GM19023 (cell line): ENCODE measurements at regions not wholly inside any gene's neighbourhood (a gene's known extent, or its start where the extent isn't known, plus 50 kb on each side); places are given as distances from the start of the nearest gene placed in this dataset.
"Not testable (repeated sequence)": the region's sequence is repeated elsewhere in the genome, so short reads cannot be mapped to it uniquely, and the experiment has no call there.

Source experiments
- ATAC-seq: cut with Tn5 transposase; IDR thresholded peaks from one replicate; pipeline ENCODE4 v1.9.1; 2021; ENCODE audit warnings: mild to moderate bottlenecking, moderate library complexity; ENCODE audit not compliant: unreplicated experiment

DNA sequence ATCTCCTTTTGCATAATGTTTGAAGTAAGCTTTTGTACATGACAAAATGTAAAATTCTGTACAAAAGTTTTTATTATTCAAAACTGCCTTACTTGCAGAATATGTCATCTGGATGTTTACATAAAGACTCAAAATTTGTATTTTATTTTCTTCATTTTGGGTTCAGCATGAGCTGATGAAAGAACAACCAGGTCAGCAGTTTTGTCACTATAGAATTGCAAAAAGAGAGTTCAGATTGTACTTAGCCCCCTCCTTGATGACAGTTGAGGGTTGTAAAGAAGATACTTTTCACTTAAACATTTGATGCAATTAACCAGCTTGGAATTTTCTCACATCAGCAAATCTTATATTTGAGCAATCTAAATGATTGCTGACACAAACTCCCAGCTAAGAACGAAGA lies 669.3 kb downstream of the PLA2G4A start:
- ATAC-seq: no peak

DNA sequence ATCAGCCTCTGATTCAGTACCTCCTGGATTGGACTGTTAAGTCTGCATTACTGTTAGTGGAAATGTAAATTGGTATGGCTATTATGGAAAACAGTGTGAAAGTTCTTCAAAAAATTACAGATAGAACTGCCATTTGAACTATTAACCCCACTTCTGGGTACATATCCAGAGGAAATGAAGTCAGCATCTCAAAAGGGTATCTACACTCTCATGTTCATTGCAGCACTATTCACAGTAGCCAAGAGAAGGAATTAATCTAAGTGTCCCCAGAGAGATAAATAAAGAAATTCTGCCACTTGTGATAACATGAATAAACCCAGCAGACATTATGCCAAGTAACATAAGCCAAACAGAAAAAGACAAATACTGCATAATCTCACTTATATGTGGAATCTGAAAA lies 676.0 kb downstream of the PLA2G4A start:
- no peak for ATAC-seq

DNA sequence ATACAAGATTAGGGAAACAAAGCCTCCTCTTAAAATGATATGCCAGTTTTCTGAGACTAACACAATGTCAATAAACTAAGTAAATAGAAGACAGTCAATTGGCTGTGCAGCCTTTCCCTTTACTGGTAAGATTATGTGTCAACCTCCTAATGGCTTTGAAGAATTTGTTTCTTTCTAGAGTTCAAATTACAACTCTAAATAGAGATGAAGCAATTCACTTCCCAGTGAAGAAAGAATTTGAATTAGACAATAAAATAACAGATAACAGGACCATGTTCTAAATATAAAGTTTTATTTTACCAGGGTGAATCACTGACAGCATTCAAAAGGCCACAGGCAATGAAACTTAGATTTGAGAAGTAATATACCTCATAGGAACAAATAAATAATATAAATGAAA lies 680.3 kb downstream of the PLA2G4A start:
- no peak for ATAC-seq

GRCh38 chr1:187513190-187513589 lies 684.4 kb downstream of the PLA2G4A start:
- ATAC-seq: no peak

DNA sequence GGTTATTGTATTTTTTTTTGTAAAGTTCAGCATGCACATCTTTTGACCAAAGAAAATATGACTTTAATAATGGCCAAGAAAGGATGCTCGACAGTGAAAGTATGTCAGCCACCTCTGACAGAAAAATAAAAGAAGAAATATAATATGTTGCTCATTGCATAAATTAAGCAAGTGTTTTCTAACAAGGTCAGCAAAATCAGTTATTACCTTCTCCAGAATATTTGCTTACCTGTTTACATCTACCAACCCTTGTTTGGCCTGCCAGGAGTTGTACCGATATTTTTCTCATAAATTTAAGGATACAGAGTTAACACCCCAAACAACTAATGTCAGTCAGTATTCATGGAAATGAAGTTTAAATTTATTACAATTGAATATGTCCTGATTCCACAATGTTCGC lies 685.4 kb downstream of the PLA2G4A start:
- no peak for ATAC-seq

DNA sequence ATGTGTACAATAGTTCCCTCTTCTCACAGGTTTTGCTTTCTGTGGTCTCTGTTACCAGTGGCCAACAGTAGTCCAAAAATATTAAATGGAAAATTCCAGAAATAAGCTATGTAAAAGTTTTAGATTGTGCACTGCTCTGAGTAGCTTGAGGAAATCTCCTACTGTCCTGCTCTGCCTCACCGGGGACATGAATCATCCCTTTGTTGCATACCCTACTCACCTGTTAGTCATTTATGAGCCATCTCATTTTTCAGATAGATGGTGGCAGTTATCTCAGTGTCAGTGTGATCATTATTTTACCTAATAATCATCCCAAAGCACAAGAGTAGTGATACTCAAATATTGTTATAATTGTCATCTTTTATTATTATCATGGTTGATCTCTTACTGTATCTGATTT lies 688.1 kb downstream of the PLA2G4A start:
- no peak for ATAC-seq

GRCh38 chr1:187517546-187517945 lies 688.8 kb downstream of the PLA2G4A start:
- no peak for ATAC-seq

GRCh38 chr1:187527346-187527745 lies 698.6 kb downstream of the PLA2G4A start:
- no peak for ATAC-seq

DNA sequence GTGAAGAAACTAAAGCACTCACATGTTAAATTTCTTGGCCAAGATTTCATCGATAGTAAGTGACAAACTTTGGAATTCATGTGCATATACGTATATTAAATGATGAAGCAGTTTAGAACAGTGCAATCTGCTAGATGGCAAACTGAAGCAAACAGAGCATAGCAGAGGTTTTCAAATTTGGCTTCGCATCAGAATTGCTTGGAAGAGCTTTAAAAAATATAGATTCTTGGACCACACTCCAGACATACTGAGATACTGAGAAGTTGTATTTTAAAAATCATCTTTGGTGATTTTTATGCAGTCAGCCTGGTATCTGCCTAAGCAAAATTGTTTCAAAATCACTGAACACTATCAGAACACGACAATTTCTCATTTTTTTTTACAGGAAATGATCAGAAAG lies 709.2 kb downstream of the PLA2G4A start:
- ATAC-seq: no peak

- no peak for ATAC-seq
Measured at GRCh38 chr1:187549540-187549939, 720.8 kb downstream of the PLA2G4A start.

DNA sequence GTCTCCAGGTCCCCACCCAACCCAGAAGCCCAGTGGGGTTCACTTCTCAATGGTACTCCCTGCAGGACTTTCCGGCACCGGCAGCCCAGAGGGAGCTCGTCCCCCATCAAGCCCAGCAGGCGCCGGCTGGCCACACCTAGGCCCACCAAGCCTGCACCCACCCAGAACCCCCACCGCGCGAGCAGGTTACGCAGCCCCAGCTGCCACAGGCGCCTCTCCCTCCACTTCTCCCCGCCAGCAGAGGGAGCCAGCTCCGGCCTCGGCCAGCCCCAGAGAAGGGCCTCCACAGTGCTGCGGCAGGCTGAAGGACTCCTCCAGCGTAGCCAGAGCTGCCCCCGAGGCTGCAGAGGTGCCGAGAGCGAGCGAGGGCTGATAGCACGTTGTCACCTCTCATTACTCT lies 722.3 kb downstream of the PLA2G4A start:
- ATAC-seq: no peak

DNA sequence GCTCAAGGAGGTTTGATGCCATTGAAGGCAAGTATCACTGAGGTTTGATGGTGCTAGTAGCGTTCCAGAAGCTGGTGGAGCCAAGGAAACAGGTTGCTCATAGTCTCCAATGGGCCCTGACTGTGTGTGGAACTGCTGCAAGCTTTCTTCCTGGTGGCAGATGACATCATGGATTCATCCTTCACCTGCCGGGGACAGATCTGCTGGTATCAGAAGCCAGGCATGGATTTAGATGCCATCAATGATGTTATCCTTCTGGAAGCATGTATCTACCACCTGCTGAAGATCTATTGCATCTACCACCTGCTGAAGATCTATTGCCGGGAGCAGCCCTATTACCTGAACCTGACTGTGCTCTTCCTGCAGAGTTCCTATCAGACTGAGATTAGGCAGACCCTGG lies 734.4 kb downstream of the PLA2G4A start:
- no peak for ATAC-seq

GRCh38 chr1:187566354-187566753 lies 737.6 kb downstream of the PLA2G4A start:
- no peak for ATAC-seq

DNA sequence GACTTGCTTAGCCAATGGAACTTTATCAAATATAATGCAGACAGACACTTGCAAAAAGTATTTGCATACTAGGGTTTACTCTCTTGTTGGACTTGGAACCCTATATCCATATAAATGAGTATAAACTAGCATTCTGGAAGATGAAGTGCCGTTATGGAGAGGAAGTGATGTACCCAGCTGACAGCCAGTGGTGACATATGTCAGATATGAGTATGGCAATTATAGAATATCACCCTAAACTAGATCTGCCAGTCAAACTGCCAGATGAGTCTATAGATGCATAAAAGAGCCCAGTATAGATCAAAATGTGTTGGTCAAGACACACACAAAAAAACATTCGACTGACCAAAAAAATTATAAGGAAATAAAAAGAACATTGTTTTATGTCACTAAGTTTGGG lies 739.3 kb downstream of the PLA2G4A start:
- ATAC-seq: no peak

DNA sequence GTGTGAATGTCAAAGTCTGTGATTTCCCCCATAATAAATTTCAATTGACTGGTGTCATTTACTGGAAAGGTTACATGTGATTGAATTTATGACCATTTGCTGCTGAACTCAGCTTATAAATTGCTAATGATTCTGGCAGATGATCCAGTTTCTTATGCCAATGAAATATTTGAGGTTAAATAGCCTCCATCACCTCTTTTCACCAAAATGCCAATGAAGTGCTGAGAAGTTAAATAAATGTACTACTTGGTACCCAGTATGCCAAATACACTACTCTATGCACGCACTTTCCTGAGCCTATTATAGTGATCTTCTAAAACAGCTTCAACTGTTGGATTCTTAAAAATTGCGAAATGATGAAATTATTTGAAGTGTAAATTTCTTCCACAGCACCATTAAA lies 741.4 kb downstream of the PLA2G4A start:
- no peak for ATAC-seq

- ATAC-seq: no peak
Measured at GRCh38 chr1:187577610-187578009, 748.9 kb downstream of the PLA2G4A start.

DNA sequence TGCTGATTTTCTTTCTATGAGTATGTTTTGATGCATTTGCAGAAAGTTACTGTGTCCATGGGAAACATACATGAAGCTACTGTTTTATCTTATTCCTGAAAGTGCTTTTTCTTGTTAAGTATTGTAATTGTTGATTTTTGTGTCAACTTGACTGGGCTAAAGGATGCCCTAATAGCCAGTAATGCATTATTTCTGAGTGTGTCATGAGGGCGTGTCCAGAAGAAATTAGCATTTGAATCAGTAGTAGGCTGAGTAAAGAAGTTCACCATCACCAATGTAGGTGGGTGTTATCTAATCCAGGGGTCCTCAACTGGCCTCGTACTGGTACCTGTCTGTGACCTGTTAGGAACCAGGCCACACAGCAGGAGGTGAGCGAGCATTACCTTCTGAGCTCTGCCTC lies 760.2 kb downstream of the PLA2G4A start:
- ATAC-seq: no peak

- ATAC-seq: no peak
Measured at GRCh38 chr1:187605736-187606135, 777.0 kb downstream of the PLA2G4A start.

DNA sequence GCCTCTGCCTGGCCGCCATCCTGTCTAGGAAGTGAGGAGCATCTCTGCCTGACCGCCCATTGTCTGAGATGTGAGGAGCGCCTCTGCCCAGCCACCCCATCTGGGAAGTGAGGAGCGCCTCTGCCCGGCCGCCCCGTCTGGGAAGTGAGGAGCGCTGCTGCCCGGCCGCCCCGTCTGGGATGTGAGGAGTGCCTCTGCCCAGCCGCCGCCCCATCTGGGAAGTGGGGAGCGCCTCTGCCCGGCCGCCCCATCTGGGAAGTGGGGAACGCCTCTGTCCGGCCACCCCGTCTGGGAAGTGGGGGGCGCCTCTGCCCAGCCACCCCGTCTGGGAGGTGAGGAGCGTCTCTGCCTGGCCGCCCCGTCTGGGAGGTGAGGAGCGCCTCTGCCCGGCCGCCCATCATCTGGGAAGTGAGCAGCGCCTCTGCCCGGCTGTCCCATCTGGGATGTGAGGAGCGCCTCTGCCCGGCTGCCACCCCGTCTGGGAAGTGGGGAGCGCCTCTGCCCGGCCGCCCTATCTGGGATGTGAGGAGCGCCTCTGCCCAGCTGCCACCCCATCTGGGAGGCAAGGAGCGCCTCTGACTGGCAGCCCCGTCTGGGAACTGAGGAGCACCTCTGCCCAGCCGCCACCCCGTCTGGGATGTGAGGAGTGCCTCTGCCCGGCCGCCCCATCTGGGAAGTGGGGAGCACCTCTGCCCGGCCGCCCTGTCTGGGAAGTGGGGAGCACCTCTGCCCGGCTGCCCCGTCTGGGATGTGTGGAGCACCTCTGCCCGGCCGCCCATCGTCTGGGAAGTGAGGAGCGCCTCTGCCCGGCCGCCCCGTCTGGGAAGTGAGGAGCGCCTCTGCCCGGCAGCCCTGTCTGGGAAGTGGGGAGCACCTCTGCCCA lies 787.3 kb downstream of the PLA2G4A start:
- not testable (repeated sequence) for ATAC-seq

DNA sequence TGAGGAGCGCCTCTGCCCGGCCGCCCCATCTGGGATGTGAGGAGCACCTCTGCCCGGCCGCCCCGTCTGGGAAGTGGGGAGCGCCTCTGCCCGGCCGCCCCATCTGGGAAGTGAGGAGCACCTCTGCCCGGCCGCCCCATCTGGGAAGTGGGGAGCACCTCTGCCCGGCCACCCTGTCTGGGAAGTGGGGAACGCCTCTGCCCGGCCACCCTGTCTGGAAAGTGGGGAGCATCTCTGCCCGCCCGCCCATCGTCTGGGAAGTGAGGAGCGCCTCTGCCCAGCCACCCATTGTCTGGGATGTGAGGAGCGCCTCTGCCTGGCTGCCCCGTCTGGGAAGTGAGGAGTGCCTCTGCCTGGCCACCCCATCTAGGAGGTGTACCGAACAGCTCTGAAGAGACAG lies 788.1 kb downstream of the PLA2G4A start:
- ATAC-seq: not testable (repeated sequence)

DNA sequence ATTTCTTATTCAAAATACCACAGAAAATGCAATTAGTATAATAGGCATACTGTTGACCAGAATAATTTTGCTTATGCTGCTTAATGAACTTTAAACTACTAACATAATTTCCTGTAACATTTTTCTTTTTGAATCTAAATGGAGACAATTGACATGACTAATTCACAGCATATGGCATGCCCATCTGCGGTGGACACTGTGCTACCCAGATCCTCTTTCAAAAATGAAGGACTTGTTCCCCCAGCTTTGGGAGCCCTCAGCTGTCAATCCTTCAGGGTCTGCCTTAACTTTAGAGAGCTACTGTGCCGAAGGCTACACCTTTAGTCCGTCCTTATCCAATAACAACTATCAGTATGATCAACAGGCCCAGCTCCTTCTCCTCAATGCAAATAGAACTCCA lies 789.0 kb downstream of the PLA2G4A start:
- ATAC-seq: no peak

- no peak for ATAC-seq
Measured at GRCh38 chr1:187619175-187619574, 790.4 kb downstream of the PLA2G4A start.

DNA sequence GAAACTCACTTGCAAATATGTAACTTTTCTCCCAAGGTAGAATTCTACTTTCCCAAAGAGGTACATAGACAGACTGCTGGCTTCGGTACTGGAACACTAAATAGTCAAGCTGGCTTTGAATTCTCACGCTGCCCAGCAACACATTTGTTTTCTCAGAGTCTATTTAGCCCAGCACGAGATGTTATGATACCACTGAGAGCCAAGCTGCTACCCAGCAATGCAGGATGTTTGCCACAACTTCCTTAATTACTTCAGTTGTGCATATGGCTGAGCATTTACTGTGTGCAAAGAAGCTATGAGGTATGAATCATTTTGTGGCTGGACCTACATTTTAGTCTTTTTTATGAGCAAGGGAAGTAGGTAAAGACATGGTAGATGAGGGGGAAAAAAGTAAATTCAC lies 793.2 kb downstream of the PLA2G4A start:
- no peak for ATAC-seq
